ENCODE measurements at regions not wholly inside any gene's neighbourhood (a gene's known extent, or its start where the extent isn't known, plus 50 kb on each side); places are given as distances from the start of the nearest gene placed in this dataset.

DNA sequence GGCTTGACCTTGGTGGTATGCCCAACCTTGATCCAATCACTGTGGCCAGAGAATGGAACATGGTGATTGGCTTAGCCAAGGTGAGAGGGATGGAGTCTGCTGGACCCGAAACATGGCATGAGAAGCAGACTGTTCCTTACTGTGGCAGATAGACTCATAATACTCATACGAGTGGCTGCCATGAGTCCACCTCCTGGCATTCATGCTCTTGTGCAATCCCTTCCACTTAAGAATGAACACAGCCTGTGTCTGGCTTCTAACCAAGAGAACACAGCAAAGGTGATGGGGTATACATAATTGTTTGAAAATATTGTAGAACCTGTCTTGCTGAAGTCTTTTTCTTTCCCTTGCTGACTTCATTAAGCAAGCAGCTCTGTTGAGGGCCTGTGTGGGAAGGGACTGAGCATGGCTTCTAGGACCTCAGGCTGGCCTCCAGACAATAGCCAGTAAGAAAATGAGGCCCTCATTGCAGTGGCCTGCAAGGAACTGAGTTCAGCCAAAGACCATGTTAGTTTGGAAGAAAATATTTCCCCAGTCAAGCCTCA, 85.9 kb downstream of the ZNF281 start:
- DNase-seq (ENCODE audit: low spot score) (no peak), ATAC-seq (ENCODE audit: low read depth) (peak; percentile 41; the same call in 1 of the 3 replicates)
- Histone ChIP-seq H3K4me1 (ENCODE audit: insufficient read depth, poor library complexity, severe bottlenecking) (peaks cover 3% of the 10 kb centered on the region), H3K27me3 (ENCODE audit: insufficient read depth, poor library complexity, severe bottlenecking) (no peaks in the 10 kb centered on the region), H3K36me3 (ENCODE audit: low read depth) (no peaks in the 10 kb centered on the region), H3K27ac (ENCODE audit: poor library complexity, severe bottlenecking) (no peak overlapping the region), H3K9me3 (ENCODE audit: severe bottlenecking) (no peaks in the 10 kb centered on the region), H3K4me3 (ENCODE audit: severe bottlenecking) (no peak overlapping the region)
- TF ChIP-seq CTCF (IDR thresholded peaks at IDR 0.05; ENCODE audit: poor library complexity, severe bottlenecking) = no peak

GRCh38 chr1:200319148-200319547, 90.7 kb downstream of the ZNF281 start:
- no peaks in the 10 kb centered on the region for H3K27me3 ChIP-seq (ENCODE audit: insufficient read depth, poor library complexity, severe bottlenecking)
- no peak overlapping the region for H3K27ac ChIP-seq (ENCODE audit: poor library complexity, severe bottlenecking)
- no peaks in the 10 kb centered on the region for H3K36me3 ChIP-seq (ENCODE audit: low read depth)
- ATAC-seq (ENCODE audit: low read depth) (no peak), DNase-seq (ENCODE audit: low spot score) (no peak)
- H3K4me3 ChIP-seq (ENCODE audit: severe bottlenecking) = no peak overlapping the region
- TF ChIP-seq CTCF (IDR thresholded peaks at IDR 0.05; ENCODE audit: poor library complexity, severe bottlenecking) = no peak
- no peaks in the 10 kb centered on the region for H3K9me3 ChIP-seq (ENCODE audit: severe bottlenecking)
- H3K4me1 ChIP-seq (ENCODE audit: insufficient read depth, poor library complexity, severe bottlenecking) = peaks cover 12% of the 10 kb centered on the region

DNA sequence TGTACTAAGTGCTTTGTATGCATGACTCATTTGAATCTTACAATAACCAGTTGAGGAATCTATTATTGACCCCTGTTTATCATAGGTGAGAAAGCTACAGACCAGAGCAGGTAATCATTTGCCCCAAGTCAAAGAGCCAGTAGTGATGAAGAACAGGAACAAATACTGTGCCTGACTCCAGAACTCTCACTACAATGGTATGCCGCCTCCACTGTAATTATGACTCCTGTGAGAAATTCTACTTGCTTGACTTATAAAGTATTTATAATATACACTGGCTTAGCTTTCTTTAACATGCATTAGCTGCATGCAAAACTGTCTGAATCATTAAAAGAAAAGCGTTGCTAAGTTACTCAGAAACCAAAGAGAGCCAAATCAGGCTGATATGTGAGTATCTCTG, 92.6 kb downstream of the ZNF281 start:
- H3K4me1 ChIP-seq (ENCODE audit: insufficient read depth, poor library complexity, severe bottlenecking) = peaks cover 12% of the 10 kb centered on the region
- no peaks in the 10 kb centered on the region for H3K9me3 ChIP-seq (ENCODE audit: severe bottlenecking)

DNA sequence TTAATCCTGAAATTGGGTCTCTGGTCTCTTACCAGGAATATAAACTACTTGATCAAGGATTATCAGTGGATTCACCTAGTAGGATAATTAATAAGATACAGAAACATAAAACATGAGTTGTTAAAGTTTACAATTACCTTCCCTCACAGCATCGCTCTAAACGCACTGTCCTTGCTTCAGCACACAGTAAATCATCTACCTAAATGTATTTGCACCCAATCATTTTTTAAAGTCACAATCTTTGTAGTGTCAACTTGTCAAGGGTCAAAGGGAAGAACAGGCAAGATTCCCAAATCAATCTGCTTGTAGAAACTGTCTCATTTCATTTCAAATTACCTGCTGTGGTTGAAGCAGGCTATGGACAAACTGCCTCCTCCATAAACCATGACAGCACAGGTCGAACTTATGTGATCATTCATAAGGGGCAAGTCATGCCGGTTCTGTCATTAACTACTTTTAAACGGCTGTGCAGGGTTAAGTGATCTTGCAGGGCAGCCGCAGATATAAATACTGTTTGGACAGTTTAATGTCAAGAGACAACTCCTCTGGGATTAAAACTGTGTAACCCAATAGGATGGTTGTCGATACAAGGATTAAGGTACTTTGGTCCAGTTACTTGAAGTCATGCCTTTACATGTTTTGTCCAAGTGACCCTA, 93.6 kb downstream of the ZNF281 start:
- ATAC-seq (ENCODE audit: low read depth) (no peak), DNase-seq (ENCODE audit: low spot score) (no peak)
- no peaks in the 10 kb centered on the region for H3K36me3 ChIP-seq (ENCODE audit: low read depth)
- H3K9me3 ChIP-seq (ENCODE audit: severe bottlenecking) = no peaks in the 10 kb centered on the region
- H3K4me3 ChIP-seq (ENCODE audit: severe bottlenecking) = no peak overlapping the region
- peaks cover 12% of the 10 kb centered on the region for H3K4me1 ChIP-seq (ENCODE audit: insufficient read depth, poor library complexity, severe bottlenecking)
- no peaks in the 10 kb centered on the region for H3K27me3 ChIP-seq (ENCODE audit: insufficient read depth, poor library complexity, severe bottlenecking)
- H3K27ac ChIP-seq (ENCODE audit: poor library complexity, severe bottlenecking) = no peak overlapping the region
- no peak for TF ChIP-seq CTCF (IDR thresholded peaks at IDR 0.05; ENCODE audit: poor library complexity, severe bottlenecking)

More for the DNA sequence above, 92.6 kb downstream of the ZNF281 start:
- H3K27me3 ChIP-seq (ENCODE audit: insufficient read depth, poor library complexity, severe bottlenecking) = no peaks in the 10 kb centered on the region
- no peak overlapping the region for H3K27ac ChIP-seq (ENCODE audit: poor library complexity, severe bottlenecking)
- ATAC-seq (ENCODE audit: low read depth) = peak; percentile 80
- no peak for TF ChIP-seq CTCF (IDR thresholded peaks at IDR 0.05; ENCODE audit: poor library complexity, severe bottlenecking)
- no peak for DNase-seq (ENCODE audit: low spot score)
- H3K36me3 ChIP-seq (ENCODE audit: low read depth) = no peaks in the 10 kb centered on the region
- H3K4me3 ChIP-seq (ENCODE audit: severe bottlenecking) = no peak overlapping the region

All from RWPE2 (cell line).